GM23338 (cell line): ENCODE measurements at regions not wholly inside any gene's neighbourhood (a gene's known extent, or its start where the extent isn't known, plus 50 kb on each side); places are given as distances from the start of the nearest gene placed in this dataset.

Experiments used
- ATAC-seq: fragments of 200-7000 bp; cut with Tn5 transposase; 3 replicates; pipeline ENCODE4 v1.9.1; 2020
- DNase-seq: peaks from one replicate; pipeline ENCODE4 v3.0.0-alpha.2; 2015; ENCODE audit warnings: low spot score
- H2AFZ ChIP-seq: fragments of 200-600 bp; sonication (generic); 2 replicates; pipeline ENCODE4 v1.8.0; 2016; ENCODE audit warnings: antibody characterized with exemption, mild to moderate bottlenecking, moderate library complexity
- H3F3A ChIP-seq: fragments of 200-600 bp; sonication (generic); replicated peaks from 2 replicates; pipeline ENCODE4 v1.8.0; 2017; ENCODE audit warnings: antibody characterized with exemption, mixed run types, low read depth
- H3K27ac ChIP-seq: fragments of 200-600 bp; sonication (generic); 2 replicates; pipeline ENCODE4 v1.6.1; 2016; ENCODE audit warnings: low read depth
- H3K27me3 ChIP-seq: fragments of 200-600 bp; sonication (generic); 2 replicates; pipeline ENCODE4 v1.8.0; 2016; ENCODE audit warnings: mild to moderate bottlenecking, mixed run types, moderate library complexity; ENCODE audit not compliant: insufficient read depth
- H3K36me3 ChIP-seq: fragments of 200-600 bp; sonication (generic); 2 replicates; pipeline ENCODE4 v1.8.0; 2016; ENCODE audit warnings: mild to moderate bottlenecking; ENCODE audit not compliant: insufficient read depth
- H3K4me1 ChIP-seq: fragments of 200-600 bp; sonication (generic); 2 replicates; pipeline ENCODE4 v1.8.0; 2016; ENCODE audit warnings: mild to moderate bottlenecking, moderate library complexity; ENCODE audit not compliant: insufficient read depth
- H3K4me2 ChIP-seq: fragments of 200-600 bp; sonication (generic); 2 replicates; pipeline ENCODE4 v1.7.1; 2017; ENCODE audit warnings: mixed run types
- H3K4me3 ChIP-seq: fragments of 200-600 bp; sonication (generic); 2 replicates; pipeline ENCODE4 v1.6.1; 2016; ENCODE audit warnings: mixed run types
- H3K79me2 ChIP-seq: fragments of 200-600 bp; sonication (generic); replicated peaks from 2 replicates; pipeline ENCODE4 v1.8.0; 2017; ENCODE audit warnings: mild to moderate bottlenecking; ENCODE audit not compliant: insufficient read depth
- H3K9me2 ChIP-seq: fragments of 200-600 bp; sonication (generic); 2 replicates; pipeline ENCODE4 v1.8.0; 2017; ENCODE audit not compliant: insufficient read depth
- H4K20me1 ChIP-seq: fragments of 200-600 bp; sonication (generic); replicated peaks from 2 replicates; pipeline ENCODE4 v1.8.0; 2017; ENCODE audit warnings: mild to moderate bottlenecking; ENCODE audit not compliant: insufficient read depth
- H3K27ac Mint-ChIP-seq: 2 replicates; pipeline ENCODE4 v1.8.0; 2020; ENCODE audit warnings: inconsistent platforms, mild to moderate bottlenecking, moderate library complexity, mixed read lengths
- H3K27me3 Mint-ChIP-seq: 3 replicates; pipeline ENCODE4 v1.8.0; 2022; ENCODE audit warnings: low read depth, mild to moderate bottlenecking, moderate library complexity, mixed read lengths, inconsistent platforms; ENCODE audit not compliant: insufficient read depth, poor library complexity
- H3K36me3 Mint-ChIP-seq: 3 replicates; pipeline ENCODE4 v1.8.0; 2021; ENCODE audit warnings: low read depth, mild to moderate bottlenecking, inconsistent platforms, moderate library complexity, mixed read lengths
- H3K4me1 Mint-ChIP-seq: 3 replicates; pipeline ENCODE4 v1.8.0; 2020; ENCODE audit warnings: mild to moderate bottlenecking, inconsistent platforms, mixed read lengths
- H3K4me3 Mint-ChIP-seq: 3 replicates; pipeline ENCODE4 v1.8.0; 2021; ENCODE audit warnings: moderate library complexity, mild to moderate bottlenecking, inconsistent platforms, mixed read lengths
- H3K9me3 Mint-ChIP-seq: 3 replicates; pipeline ENCODE4 v1.8.0; 2020; ENCODE audit warnings: moderate library complexity, mild to moderate bottlenecking, inconsistent platforms, mixed read lengths
- EZH2 ChIP-seq: fragments of 200-600 bp; sonication (generic); IDR thresholded peaks from one replicate; pipeline ENCODE4 v1.8.0; 2017; ENCODE audit warnings: antibody characterized with exemption, mild to moderate bottlenecking, low read depth; ENCODE audit not compliant: unreplicated experiment
- EZH2phosphoT487 ChIP-seq: fragments of 200-600 bp; sonication (generic); IDR thresholded peaks from one replicate; pipeline ENCODE4 v1.8.1; 2018; ENCODE audit warnings: antibody characterized with exemption; ENCODE audit not compliant: unreplicated experiment
- JUNB ChIP-seq: IDR thresholded peaks from one replicate; pipeline ENCODE4 v1.6.1; 2016; ENCODE audit warnings: antibody characterized with exemption; ENCODE audit not compliant: unreplicated experiment
- NANOG ChIP-seq: IDR thresholded peaks from 2 replicates; pipeline ENCODE4 v1.6.1; 2016; ENCODE audit warnings: antibody characterized with exemption, borderline replicate concordance
- POLR2AphosphoS5 ChIP-seq: IDR thresholded peaks from 2 replicates; pipeline ENCODE4 v1.6.1; 2016; ENCODE audit warnings: antibody characterized with exemption, low read depth
- REST ChIP-seq: IDR thresholded peaks from one replicate; pipeline ENCODE4 v1.6.1; 2018; ENCODE audit warnings: antibody characterized with exemption; ENCODE audit not compliant: unreplicated experiment
- STAT1 ChIP-seq: IDR thresholded peaks from one replicate; pipeline ENCODE4 v1.6.1; 2016; ENCODE audit warnings: antibody characterized with exemption; ENCODE audit not compliant: unreplicated experiment
- TF ChIP-seq, protein P1 (sequence below): fragments of 250-450 bp; sonication (Bioruptor Pico); IDR thresholded peaks from 2 replicates; pipeline ENCODE4 v1.5.0; 2020; ENCODE audit warnings: mild to moderate bottlenecking, moderate library complexity

DNA sequence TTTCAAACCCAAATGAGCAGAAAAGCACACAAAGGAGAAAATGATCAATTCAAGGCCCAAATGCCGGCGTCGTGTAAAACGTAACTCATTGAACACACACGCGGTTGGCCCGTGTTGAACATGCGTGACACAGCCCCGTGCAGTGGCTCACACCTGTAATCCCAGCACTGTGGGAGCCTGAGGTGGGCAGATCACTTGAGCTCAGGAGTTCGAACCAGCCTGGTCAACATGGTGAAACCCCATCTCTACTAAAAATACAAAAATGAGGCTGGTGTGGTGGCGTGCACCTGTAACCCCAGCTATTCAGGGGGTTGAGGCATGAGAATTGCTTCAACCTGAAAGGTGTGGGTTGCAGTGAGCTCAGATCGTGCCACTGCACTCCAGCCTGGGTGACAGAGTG lies 156.7 kb upstream of the KLF6 start (continued):
- TF ChIP-seq, protein P1, sequence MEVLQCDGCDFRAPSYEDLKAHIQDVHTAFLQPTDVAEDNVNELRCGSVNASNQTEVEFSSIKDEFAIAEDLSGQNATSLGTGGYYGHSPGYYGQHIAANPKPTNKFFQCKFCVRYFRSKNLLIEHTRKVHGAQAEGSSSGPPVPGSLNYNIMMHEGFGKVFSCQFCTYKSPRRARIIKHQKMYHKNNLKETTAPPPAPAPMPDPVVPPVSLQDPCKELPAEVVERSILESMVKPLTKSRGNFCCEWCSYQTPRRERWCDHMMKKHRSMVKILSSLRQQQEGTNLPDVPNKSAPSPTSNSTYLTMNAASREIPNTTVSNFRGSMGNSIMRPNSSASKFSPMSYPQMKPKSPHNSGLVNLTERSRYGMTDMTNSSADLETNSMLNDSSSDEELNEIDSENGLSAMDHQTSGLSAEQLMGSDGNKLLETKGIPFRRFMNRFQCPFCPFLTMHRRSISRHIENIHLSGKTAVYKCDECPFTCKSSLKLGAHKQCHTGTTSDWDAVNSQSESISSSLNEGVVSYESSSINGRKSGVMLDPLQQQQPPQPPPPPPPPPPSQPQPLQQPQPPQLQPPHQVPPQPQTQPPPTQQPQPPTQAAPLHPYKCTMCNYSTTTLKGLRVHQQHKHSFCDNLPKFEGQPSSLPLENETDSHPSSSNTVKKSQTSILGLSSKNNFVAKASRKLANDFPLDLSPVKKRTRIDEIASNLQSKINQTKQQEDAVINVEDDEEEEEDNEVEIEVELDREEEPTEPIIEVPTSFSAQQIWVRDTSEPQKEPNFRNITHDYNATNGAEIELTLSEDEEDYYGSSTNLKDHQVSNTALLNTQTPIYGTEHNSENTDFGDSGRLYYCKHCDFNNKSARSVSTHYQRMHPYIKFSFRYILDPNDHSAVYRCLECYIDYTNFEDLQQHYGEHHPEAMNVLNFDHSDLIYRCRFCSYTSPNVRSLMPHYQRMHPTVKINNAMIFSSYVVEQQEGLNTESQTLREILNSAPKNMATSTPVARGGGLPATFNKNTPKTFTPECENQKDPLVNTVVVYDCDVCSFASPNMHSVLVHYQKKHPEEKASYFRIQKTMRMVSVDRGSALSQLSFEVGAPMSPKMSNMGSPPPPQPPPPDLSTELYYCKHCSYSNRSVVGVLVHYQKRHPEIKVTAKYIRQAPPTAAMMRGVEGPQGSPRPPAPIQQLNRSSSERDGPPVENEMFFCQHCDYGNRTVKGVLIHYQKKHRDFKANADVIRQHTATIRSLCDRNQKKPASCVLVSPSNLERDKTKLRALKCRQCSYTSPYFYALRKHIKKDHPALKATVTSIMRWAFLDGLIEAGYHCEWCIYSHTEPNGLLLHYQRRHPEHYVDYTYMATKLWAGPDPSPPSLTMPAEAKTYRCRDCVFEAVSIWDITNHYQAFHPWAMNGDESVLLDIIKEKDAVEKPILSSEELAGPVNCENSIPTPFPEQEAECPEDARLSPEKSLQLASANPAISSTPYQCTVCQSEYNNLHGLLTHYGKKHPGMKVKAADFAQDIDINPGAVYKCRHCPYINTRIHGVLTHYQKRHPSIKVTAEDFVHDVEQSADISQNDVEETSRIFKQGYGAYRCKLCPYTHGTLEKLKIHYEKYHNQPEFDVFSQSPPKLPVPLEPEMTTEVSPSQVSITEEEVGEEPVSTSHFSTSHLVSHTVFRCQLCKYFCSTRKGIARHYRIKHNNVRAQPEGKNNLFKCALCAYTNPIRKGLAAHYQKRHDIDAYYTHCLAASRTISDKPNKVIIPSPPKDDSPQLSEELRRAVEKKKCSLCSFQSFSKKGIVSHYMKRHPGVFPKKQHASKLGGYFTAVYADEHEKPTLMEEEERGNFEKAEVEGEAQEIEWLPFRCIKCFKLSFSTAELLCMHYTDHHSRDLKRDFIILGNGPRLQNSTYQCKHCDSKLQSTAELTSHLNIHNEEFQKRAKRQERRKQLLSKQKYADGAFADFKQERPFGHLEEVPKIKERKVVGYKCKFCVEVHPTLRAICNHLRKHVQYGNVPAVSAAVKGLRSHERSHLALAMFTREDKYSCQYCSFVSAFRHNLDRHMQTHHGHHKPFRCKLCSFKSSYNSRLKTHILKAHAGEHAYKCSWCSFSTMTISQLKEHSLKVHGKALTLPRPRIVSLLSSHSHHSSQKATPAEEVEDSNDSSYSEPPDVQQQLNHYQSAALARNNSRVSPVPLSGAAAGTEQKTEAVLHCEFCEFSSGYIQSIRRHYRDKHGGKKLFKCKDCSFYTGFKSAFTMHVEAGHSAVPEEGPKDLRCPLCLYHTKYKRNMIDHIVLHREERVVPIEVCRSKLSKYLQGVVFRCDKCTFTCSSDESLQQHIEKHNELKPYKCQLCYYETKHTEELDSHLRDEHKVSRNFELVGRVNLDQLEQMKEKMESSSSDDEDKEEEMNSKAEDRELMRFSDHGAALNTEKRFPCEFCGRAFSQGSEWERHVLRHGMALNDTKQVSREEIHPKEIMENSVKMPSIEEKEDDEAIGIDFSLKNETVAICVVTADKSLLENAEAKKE = no peak
- TF ChIP-seq NANOG (no peak), EZH2 (no peak), STAT1 (no peak), REST (no peak)

DNA sequence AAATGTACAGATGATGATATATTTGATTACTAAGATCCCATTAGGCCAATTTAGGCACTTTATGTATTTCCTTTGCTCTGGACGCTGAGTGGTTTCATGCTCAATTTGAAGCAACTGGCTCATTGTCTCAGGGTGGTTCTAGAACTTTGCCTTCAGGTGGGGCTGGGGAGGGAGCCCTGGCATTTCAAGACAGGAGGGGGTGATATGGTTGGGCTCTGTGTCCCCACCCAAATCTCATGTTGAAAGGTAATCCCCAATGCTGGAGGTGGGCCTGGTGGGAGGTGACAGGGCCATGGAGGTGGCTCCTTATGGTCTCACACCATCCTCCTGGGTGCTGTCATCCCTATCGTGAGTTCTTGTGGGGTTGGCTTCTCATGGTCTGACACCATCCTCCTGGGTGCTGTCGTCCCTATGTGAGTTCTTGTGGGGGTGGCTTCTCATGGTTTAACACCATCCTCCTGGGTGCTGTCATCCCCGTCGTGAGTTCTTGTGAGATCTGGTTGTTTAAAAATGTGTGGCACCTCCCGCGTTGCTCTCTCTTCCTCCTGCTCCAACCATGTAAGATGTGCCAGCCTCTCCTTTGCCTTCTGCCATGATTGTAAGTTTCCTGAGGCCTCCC lies 151.5 kb upstream of the KLF6 start:
- no peaks in the 10 kb centered on the region for H3K4me1 ChIP-seq
- Mint-ChIP-seq H3K36me3 (no peaks in the 10 kb centered on the region), H3K27ac (no peak overlapping the region), H3K9me3 (peaks cover 4% of the 10 kb centered on the region; the same call in 2 of the 3 replicates), H3K4me3 (no peak overlapping the region), H3K4me1 (peaks cover 10% of the 10 kb centered on the region; the same call in 2 of the 3 replicates), H3K27me3 (peaks cover 2% of the 10 kb centered on the region)
- no peaks in the 10 kb centered on the region for H3F3A ChIP-seq
- H2AFZ ChIP-seq = no peak overlapping the region
- H3K4me3 ChIP-seq = no peak overlapping the region
- DNase-seq (no peak), ATAC-seq (no peak)
- no peaks in the 10 kb centered on the region for H3K36me3 ChIP-seq
- H3K4me2 ChIP-seq = no peak overlapping the region
- H4K20me1 ChIP-seq = no peaks in the 10 kb centered on the region
- no peak overlapping the region for H3K27ac ChIP-seq
- no peaks in the 10 kb centered on the region for H3K9me2 ChIP-seq
- no peaks in the 10 kb centered on the region for H3K27me3 ChIP-seq
- H3K79me2 ChIP-seq = no peaks in the 10 kb centered on the region
- TF ChIP-seq POLR2AphosphoS5 = no peak
- no peak for TF ChIP-seq REST
- TF ChIP-seq JUNB = no peak
- TF ChIP-seq NANOG = no peak
- no peak for TF ChIP-seq EZH2phosphoT487
